H7 (cell line): ENCODE measurements at regions not wholly inside any gene's neighbourhood (a gene's known extent, or its start where the extent isn't known, plus 50 kb on each side); places are given as distances from the start of the nearest gene placed in this dataset.
"Not testable (repeated sequence)": the region's sequence is repeated elsewhere in the genome, so short reads cannot be mapped to it uniquely, and the experiment has no call there.

Experiments used
- DNase-seq: peaks from one replicate; pipeline ENCODE4 v3.0.0; 2012
- H3K27me3 ChIP-seq: 2 replicates; pipeline ENCODE4 v1.6.0; 2011; ENCODE audit warnings: mild to moderate bottlenecking, low read length; ENCODE audit not compliant: control insufficient read depth, insufficient read depth
- H3K36me3 ChIP-seq: replicated peaks from 2 replicates; pipeline ENCODE4 v1.5.1; 2011; ENCODE audit warnings: low read length; ENCODE audit not compliant: control insufficient read depth, insufficient read depth
- H3K4me3 ChIP-seq: 2 replicates; pipeline ENCODE4 v1.5.1; 2011; ENCODE audit warnings: low read depth, mild to moderate bottlenecking, control low read depth, low read length, moderate library complexity; ENCODE audit not compliant: insufficient read depth

- H3K27me3 ChIP-seq, H3K36me3 ChIP-seq, DNase-seq, H3K4me3 ChIP-seq: not testable (repeated sequence)
Measured at GRCh38 chr1:147103416-147104155, 68.7 kb downstream of the PRKAB2 start.

GRCh38 chr1:147099192-147099591 lies 73.1 kb downstream of the PRKAB2 start:
- no peaks in the 10 kb centered on the region for H3K27me3 ChIP-seq

GRCh38 chr1:147098338-147098973 lies 73.8 kb downstream of the PRKAB2 start:
- not testable (repeated sequence) for DNase-seq, H3K36me3 ChIP-seq, H3K4me3 ChIP-seq, H3K27me3 ChIP-seq

More at GRCh38 chr1:147099192-147099591, 73.1 kb downstream of the PRKAB2 start:
- DNase-seq = no peak
- no peak overlapping the region for H3K4me3 ChIP-seq
- H3K36me3 ChIP-seq = no peaks in the 10 kb centered on the region

GRCh38 chr1:147095691-147096090 lies 76.6 kb downstream of the PRKAB2 start:
- H3K27me3 ChIP-seq = no peaks in the 10 kb centered on the region
- DNase-seq = no peak
- H3K4me3 ChIP-seq = no peak overlapping the region
- no peaks in the 10 kb centered on the region for H3K36me3 ChIP-seq

GRCh38 chr1:147091801-147092200 lies 80.5 kb downstream of the PRKAB2 start:
- Histone ChIP-seq H3K36me3 (no peaks in the 10 kb centered on the region), H3K4me3 (no peak overlapping the region), H3K27me3 (no peaks in the 10 kb centered on the region)
- DNase-seq = no peak

GRCh38 chr1:147089457-147089856 lies 82.8 kb downstream of the PRKAB2 start:
- H3K36me3 ChIP-seq = no peaks in the 10 kb centered on the region
- H3K4me3 ChIP-seq = no peak overlapping the region
- H3K27me3 ChIP-seq = no peaks in the 10 kb centered on the region
- DNase-seq = peak; percentile 38

GRCh38 chr1:147086129-147086528 lies 86.1 kb downstream of the PRKAB2 start:
- H3K36me3 ChIP-seq = no peaks in the 10 kb centered on the region
- no peak for DNase-seq
- H3K4me3 ChIP-seq = no peak overlapping the region
- H3K27me3 ChIP-seq = peaks cover 19% of the 10 kb centered on the region; the same call in 1 of the 2 replicates

GRCh38 chr1:147084273-147085096 lies 87.8 kb downstream of the PRKAB2 start:
- Histone ChIP-seq H3K27me3 (peaks cover 35% of the 10 kb centered on the region), H3K4me3 (peak overlapping the region; percentile 73), H3K36me3 (no peaks in the 10 kb centered on the region)
- DNase-seq = peak; percentile 87

GRCh38 chr1:147083919-147084272 lies 88.4 kb downstream of the PRKAB2 start:
- H3K27me3 ChIP-seq = peaks cover 41% of the 10 kb centered on the region

GRCh38 chr1:147080671-147081394 lies 91.4 kb downstream of the PRKAB2 start:
- peaks cover 71% of the 10 kb centered on the region for H3K27me3 ChIP-seq
- peak; percentile 82 for DNase-seq
- H3K4me3 ChIP-seq = peak overlapping the region; percentile 20; the same call in 1 of the 2 replicates
- no peaks in the 10 kb centered on the region for H3K36me3 ChIP-seq

More at GRCh38 chr1:147083919-147084272, 88.4 kb downstream of the PRKAB2 start:
- DNase-seq = peak; percentile 58
- H3K36me3 ChIP-seq = no peaks in the 10 kb centered on the region
- peak overlapping the region; percentile 45 for H3K4me3 ChIP-seq

GRCh38 chr1:147080006-147080661 lies 92.1 kb downstream of the PRKAB2 start:
- H3K4me3 ChIP-seq = peak overlapping the region; percentile 20; the same call in 1 of the 2 replicates
- H3K27me3 ChIP-seq = peaks cover 77% of the 10 kb centered on the region
- H3K36me3 ChIP-seq = no peaks in the 10 kb centered on the region
- peak; percentile 63 for DNase-seq

GRCh38 chr1:147079400-147080005 lies 92.8 kb downstream of the PRKAB2 start:
- peak; percentile 63 for DNase-seq
- Histone ChIP-seq H3K36me3 (no peaks in the 10 kb centered on the region), H3K27me3 (peaks cover 79% of the 10 kb centered on the region), H3K4me3 (peak overlapping the region; percentile 10; the same call in 1 of the 2 replicates)

GRCh38 chr1:147078606-147079399 lies 93.5 kb downstream of the PRKAB2 start:
- DNase-seq = peak; percentile 57
- Histone ChIP-seq H3K4me3 (no peak overlapping the region; the same call in 1 of the 2 replicates), H3K27me3 (peaks cover 79% of the 10 kb centered on the region), H3K36me3 (no peaks in the 10 kb centered on the region)
